Neural cell (in vitro differentiated cells): ENCODE measurements at regions not wholly inside any gene's neighbourhood (a gene's known extent, or its start where the extent isn't known, plus 50 kb on each side); places are given as distances from the start of the nearest gene placed in this dataset.

Experiments used
- H2AFZ ChIP-seq: fragments of 200-600, 300-800 bp; sonication (generic), shearing (Covaris generic); 2 replicates; pipeline ENCODE4 v1.6.0; 2014; ENCODE audit warnings: low read depth, mild to moderate bottlenecking, antibody characterized with exemption, low read length, moderate library complexity
- H3F3A ChIP-seq: fragments of 200-600 bp; shearing (Covaris generic); 2 replicates; pipeline ENCODE4 v1.6.1; 2016; ENCODE audit warnings: mild to moderate bottlenecking, moderate library complexity, mixed read lengths, antibody characterized with exemption, low read length; ENCODE audit not compliant: insufficient read depth, poor library complexity, severe bottlenecking
- H3K27ac ChIP-seq: fragments of 200-600, 300-800 bp; sonication (generic), shearing (Covaris generic); 2 replicates; pipeline ENCODE4 v1.5.1; 2014; ENCODE audit warnings: mild to moderate bottlenecking, low read length, moderate library complexity
- H3K27me3 ChIP-seq: fragments of 300-800, 200-600 bp; sonication (generic), shearing (Covaris generic); 2 replicates; pipeline ENCODE4 v1.6.0; 2014; ENCODE audit warnings: mild to moderate bottlenecking, low read depth, low read length, moderate library complexity; ENCODE audit not compliant: insufficient read depth
- H3K36me3 ChIP-seq: fragments of 300-800, 200-600 bp; sonication (generic), shearing (Covaris generic); 2 replicates; pipeline ENCODE4 v1.5.1; 2014; ENCODE audit warnings: mild to moderate bottlenecking, antibody characterized with exemption, low read length, moderate library complexity; ENCODE audit not compliant: insufficient read depth
- H3K4me2 ChIP-seq: fragments of 300-800, 200-600 bp; sonication (generic), shearing (Covaris generic); 2 replicates; pipeline ENCODE4 v1.6.0; 2014; ENCODE audit warnings: mild to moderate bottlenecking, low read length
- H3K4me3 ChIP-seq: fragments of 300-800, 200-600 bp; sonication (generic), shearing (Covaris generic); 2 replicates; pipeline ENCODE4 v1.5.1; 2014; ENCODE audit warnings: mild to moderate bottlenecking, low read length, moderate library complexity
- H3K79me2 ChIP-seq: fragments of 200-600 bp; shearing (Covaris generic); replicated peaks from 2 replicates; pipeline ENCODE4 v1.6.0; 2014; ENCODE audit warnings: mild to moderate bottlenecking, low read length, moderate library complexity; ENCODE audit not compliant: insufficient read depth
- H3K9ac ChIP-seq: fragments of 300-800, 200-600 bp; sonication (generic), shearing (Covaris generic); 2 replicates; pipeline ENCODE4 v1.6.1; 2016; ENCODE audit warnings: mild to moderate bottlenecking, low read length, mixed read lengths
- H3K9me2 ChIP-seq: fragments of 200-600 bp; shearing (Covaris generic); 2 replicates; pipeline ENCODE4 v1.6.1; 2016; ENCODE audit warnings: mild to moderate bottlenecking, low read length, mixed read lengths; ENCODE audit not compliant: insufficient read depth
- H3K9me3 ChIP-seq: fragments of 200-600, 300-800 bp; sonication (generic), shearing (Covaris generic); 2 replicates; pipeline ENCODE4 v1.6.1; 2016; ENCODE audit warnings: mild to moderate bottlenecking, mixed run types, low read length, moderate library complexity, mixed read lengths
- H4K20me1 ChIP-seq: fragments of 200-600 bp; shearing (Covaris generic); 2 replicates; pipeline ENCODE4 v1.6.1; 2016; ENCODE audit warnings: mild to moderate bottlenecking, mixed run types; ENCODE audit not compliant: insufficient read depth
- EP300 ChIP-seq: fragments of 450-650 bp; conservative IDR thresholded peaks from 2 replicates; pipeline ENCODE4 v1.6.1; 2014; ENCODE audit warnings: antibody characterized with exemption, mild to moderate bottlenecking, moderate library complexity; ENCODE audit not compliant: poor library complexity, severe bottlenecking
- EZH2 ChIP-seq: fragments of 200-600, 300-800 bp; shearing (Covaris generic), sonication (generic); IDR thresholded peaks from 2 replicates; pipeline ENCODE4 v1.6.1; 2014; ENCODE audit warnings: antibody characterized with exemption, low read length, borderline replicate concordance, mild to moderate bottlenecking; ENCODE audit not compliant: insufficient read depth, poor library complexity, severe bottlenecking
- MXI1 ChIP-seq: fragments of 450-650 bp; conservative IDR thresholded peaks from 2 replicates; pipeline ENCODE4 v1.6.1; 2014; ENCODE audit warnings: antibody characterized with exemption, mild to moderate bottlenecking; ENCODE audit not compliant: poor library complexity, severe bottlenecking
- POLR2AphosphoS5 ChIP-seq: IDR thresholded peaks from 2 replicates; pipeline ENCODE4 v1.6.1; 2012
- RAD21 ChIP-seq: fragments of 450-650 bp; conservative IDR thresholded peaks from 2 replicates; pipeline ENCODE4 v1.6.1; 2014; ENCODE audit warnings: antibody characterized with exemption, mild to moderate bottlenecking, moderate library complexity
- REST ChIP-seq: IDR thresholded peaks from 2 replicates; pipeline ENCODE4 v1.6.1; 2012; ENCODE audit warnings: borderline replicate concordance
- SMC3 ChIP-seq: fragments of 450-650 bp; conservative IDR thresholded peaks from 2 replicates; pipeline ENCODE4 v1.6.1; 2014; ENCODE audit warnings: antibody characterized with exemption, mild to moderate bottlenecking, moderate library complexity; ENCODE audit not compliant: poor library complexity
- TAF1 ChIP-seq: IDR thresholded peaks from 2 replicates; pipeline ENCODE4 v1.6.1; 2012; ENCODE audit warnings: low read depth
- TF ChIP-seq, protein P1 (sequence below): fragments of 450-650 bp; IDR thresholded peaks from 2 replicates; pipeline ENCODE4 v1.5.1; 2014; ENCODE audit warnings: antibody characterized with exemption, mild to moderate bottlenecking, moderate library complexity; ENCODE audit not compliant: poor library complexity, severe bottlenecking

- H3K4me3 ChIP-seq, result no peak overlapping the region
- H3K27ac ChIP-seq, result no peak overlapping the region
These were observed 243.8 kb upstream of the PLEKHG7 start for GRCh38 chr12:92458996-92459395.

GRCh38 chr12:92457458-92458180, 245.2 kb upstream of the PLEKHG7 start:
- H3K9ac ChIP-seq, result no peak overlapping the region
- H3K36me3 ChIP-seq, result no peaks in the 10 kb centered on the region
- H2AFZ ChIP-seq, result no peak overlapping the region
- no peak overlapping the region for H3K27ac ChIP-seq
- no peak overlapping the region for H3K4me3 ChIP-seq
- H3K9me2 ChIP-seq, result no peaks in the 10 kb centered on the region
- no peaks in the 10 kb centered on the region for H3K9me3 ChIP-seq
- H3K79me2 ChIP-seq, result no peaks in the 10 kb centered on the region
- no peaks in the 10 kb centered on the region for H4K20me1 ChIP-seq
- no peak for TF ChIP-seq EZH2
- no peak for TF ChIP-seq POLR2AphosphoS5
- TF ChIP-seq RAD21, result no peak
- TF ChIP-seq SMC3, result no peak
- no peak for TF ChIP-seq TAF1
- TF ChIP-seq, protein P1, sequence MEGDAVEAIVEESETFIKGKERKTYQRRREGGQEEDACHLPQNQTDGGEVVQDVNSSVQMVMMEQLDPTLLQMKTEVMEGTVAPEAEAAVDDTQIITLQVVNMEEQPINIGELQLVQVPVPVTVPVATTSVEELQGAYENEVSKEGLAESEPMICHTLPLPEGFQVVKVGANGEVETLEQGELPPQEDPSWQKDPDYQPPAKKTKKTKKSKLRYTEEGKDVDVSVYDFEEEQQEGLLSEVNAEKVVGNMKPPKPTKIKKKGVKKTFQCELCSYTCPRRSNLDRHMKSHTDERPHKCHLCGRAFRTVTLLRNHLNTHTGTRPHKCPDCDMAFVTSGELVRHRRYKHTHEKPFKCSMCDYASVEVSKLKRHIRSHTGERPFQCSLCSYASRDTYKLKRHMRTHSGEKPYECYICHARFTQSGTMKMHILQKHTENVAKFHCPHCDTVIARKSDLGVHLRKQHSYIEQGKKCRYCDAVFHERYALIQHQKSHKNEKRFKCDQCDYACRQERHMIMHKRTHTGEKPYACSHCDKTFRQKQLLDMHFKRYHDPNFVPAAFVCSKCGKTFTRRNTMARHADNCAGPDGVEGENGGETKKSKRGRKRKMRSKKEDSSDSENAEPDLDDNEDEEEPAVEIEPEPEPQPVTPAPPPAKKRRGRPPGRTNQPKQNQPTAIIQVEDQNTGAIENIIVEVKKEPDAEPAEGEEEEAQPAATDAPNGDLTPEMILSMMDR, result no peak
- no peak for TF ChIP-seq MXI1
- TF ChIP-seq EP300, result no peak
- TF ChIP-seq REST, result no peak
- no peak overlapping the region for H3K4me2 ChIP-seq
- no peaks in the 10 kb centered on the region for H3F3A ChIP-seq
- no peaks in the 10 kb centered on the region for H3K27me3 ChIP-seq

More at GRCh38 chr12:92458996-92459395, 243.8 kb upstream of the PLEKHG7 start:
- H3F3A ChIP-seq, result no peaks in the 10 kb centered on the region
- no peak overlapping the region for H3K9ac ChIP-seq
- H3K79me2 ChIP-seq, result no peaks in the 10 kb centered on the region
- no peak overlapping the region for H3K4me2 ChIP-seq
- no peaks in the 10 kb centered on the region for H3K27me3 ChIP-seq
- H4K20me1 ChIP-seq, result no peaks in the 10 kb centered on the region
- no peaks in the 10 kb centered on the region for H3K9me2 ChIP-seq
- no peaks in the 10 kb centered on the region for H3K36me3 ChIP-seq
- no peaks in the 10 kb centered on the region for H3K9me3 ChIP-seq
- no peak overlapping the region for H2AFZ ChIP-seq
- TF ChIP-seq SMC3, result no peak
- TF ChIP-seq TAF1, result no peak
- no peak for TF ChIP-seq REST
- TF ChIP-seq, protein P1, result no peak
